Neural progenitor cell (in vitro differentiated cells): ENCODE measurements at regions not wholly inside any gene's neighbourhood (a gene's known extent, or its start where the extent isn't known, plus 50 kb on each side); places are given as distances from the start of the nearest gene placed in this dataset.

Experiments used
- DNase-seq: peaks from one replicate; pipeline ENCODE4 v3.0.0-alpha.2; 2016; ENCODE audit warnings: low spot score
- H2AFZ ChIP-seq: fragments of 200-600 bp; sonication (generic); replicated peaks from 2 replicates; pipeline ENCODE4 v1.6.1; 2016; ENCODE audit warnings: antibody characterized with exemption
- H3F3A ChIP-seq: fragments of 200-600 bp; sonication (generic); 2 replicates; pipeline ENCODE4 v1.6.1; 2016; ENCODE audit warnings: antibody characterized with exemption, low read depth
- H3K27ac ChIP-seq: fragments of 200-600 bp; sonication (generic); 2 replicates; pipeline ENCODE4 v1.5.1; 2016; ENCODE audit warnings: mild to moderate bottlenecking
- H3K27me3 ChIP-seq: fragments of 200-600 bp; sonication (generic); 2 replicates; pipeline ENCODE4 v1.6.1; 2016; ENCODE audit warnings: mild to moderate bottlenecking, moderate library complexity
- H3K36me3 ChIP-seq: fragments of 200-600 bp; sonication (generic); 2 replicates; pipeline ENCODE4 v1.5.1; 2016
- H3K4me1 ChIP-seq: fragments of 200-600 bp; sonication (generic); 2 replicates; pipeline ENCODE4 v1.6.1; 2016; ENCODE audit warnings: mixed run types
- H3K4me2 ChIP-seq: fragments of 200-600 bp; sonication (generic); 2 replicates; pipeline ENCODE4 v1.6.1; 2016
- H3K4me3 ChIP-seq: fragments of 200-600 bp; sonication (generic); 2 replicates; pipeline ENCODE4 v1.5.1; 2016
- H3K79me2 ChIP-seq: fragments of 200-600 bp; sonication (generic); 2 replicates; pipeline ENCODE4 v1.6.1; 2016; ENCODE audit warnings: low read depth
- H3K9ac ChIP-seq: fragments of 200-600 bp; sonication (generic); 2 replicates; pipeline ENCODE4 v1.6.1; 2016
- H3K9me3 ChIP-seq: fragments of 200-600 bp; sonication (generic); 2 replicates; pipeline ENCODE4 v1.5.1; 2016; ENCODE audit warnings: low read depth
- H4K20me1 ChIP-seq: fragments of 200-600 bp; sonication (generic); 2 replicates; pipeline ENCODE4 v1.6.1; 2016; ENCODE audit warnings: low read depth
- H3K27ac Mint-ChIP-seq: 3 replicates; pipeline ENCODE4 v1.8.0; 2021; ENCODE audit warnings: mixed read lengths
- H3K27me3 Mint-ChIP-seq: 2 replicates; pipeline ENCODE4 v1.8.0; 2022; ENCODE audit warnings: low read depth, mild to moderate bottlenecking, inconsistent platforms, moderate library complexity, mixed read lengths; ENCODE audit not compliant: insufficient read depth
- H3K36me3 Mint-ChIP-seq: 3 replicates; pipeline ENCODE4 v1.8.0; 2021; ENCODE audit warnings: mixed read lengths
- H3K4me1 Mint-ChIP-seq: 3 replicates; pipeline ENCODE4 v1.8.0; 2021; ENCODE audit warnings: mixed read lengths
- H3K4me3 Mint-ChIP-seq: 3 replicates; pipeline ENCODE4 v1.8.0; 2021; ENCODE audit warnings: mild to moderate bottlenecking, moderate library complexity, mixed read lengths
- H3K9me3 Mint-ChIP-seq: 3 replicates; pipeline ENCODE4 v1.8.0; 2020; ENCODE audit warnings: mixed read lengths
- CTCF ChIP-seq: fragments of 200-600 bp; sonication (generic); IDR thresholded peaks from 2 replicates; pipeline ENCODE4 v1.5.1; 2017; ENCODE audit warnings: antibody characterized with exemption, mild to moderate bottlenecking
- EZH2 ChIP-seq: fragments of 200-600 bp; sonication (generic); IDR thresholded peaks from 2 replicates; pipeline ENCODE4 v1.6.1; 2017; ENCODE audit warnings: antibody characterized with exemption, mild to moderate bottlenecking, moderate library complexity
- EZH2phosphoT487 ChIP-seq: fragments of 200-600 bp; sonication (generic); IDR thresholded peaks from 2 replicates; pipeline ENCODE4 v1.6.1; 2017; ENCODE audit warnings: antibody characterized with exemption

- Histone ChIP-seq H2AFZ (no peak overlapping the region), H3K9me3 (no peaks in the 10 kb centered on the region), H3K4me2 (no peak overlapping the region), H3K27ac (no peak overlapping the region), H3K27me3 (no peaks in the 10 kb centered on the region), H4K20me1 (no peaks in the 10 kb centered on the region), H3K4me3 (no peak overlapping the region), H3F3A (peaks cover 4% of the 10 kb centered on the region), H3K4me1 (peaks cover 25% of the 10 kb centered on the region), H3K36me3 (no peaks in the 10 kb centered on the region), H3K9ac (no peak overlapping the region), H3K79me2 (no peaks in the 10 kb centered on the region)
- Mint-ChIP-seq H3K27ac (no peak overlapping the region), H3K36me3 (no peaks in the 10 kb centered on the region), H3K4me3 (no peak overlapping the region), H3K4me1 (peaks cover 6% of the 10 kb centered on the region), H3K9me3 (no peaks in the 10 kb centered on the region), H3K27me3 (no peaks in the 10 kb centered on the region)
- DNase-seq: no peak
- TF ChIP-seq EZH2 (no peak), EZH2phosphoT487 (no peak), CTCF (no peak)
These were observed 384.5 kb downstream of the GPAT3 start for GRCh38 chr4:83920375-83920774.

- TF ChIP-seq CTCF: no peak
- no peak for TF ChIP-seq EZH2phosphoT487
- no peak for TF ChIP-seq EZH2
- peaks cover 29% of the 10 kb centered on the region for H3K4me1 ChIP-seq
- H3K4me3 Mint-ChIP-seq: no peak overlapping the region
- no peaks in the 10 kb centered on the region for H3K27me3 ChIP-seq
- H2AFZ ChIP-seq: no peak overlapping the region
- no peaks in the 10 kb centered on the region for H3K9me3 ChIP-seq
- H3K9me3 Mint-ChIP-seq: no peaks in the 10 kb centered on the region
- H3K4me1 Mint-ChIP-seq: peaks cover 6% of the 10 kb centered on the region
- no peak overlapping the region for H3K27ac ChIP-seq
- H3K4me3 ChIP-seq: no peak overlapping the region
- no peak for DNase-seq
- no peak overlapping the region for H3K9ac ChIP-seq
- no peaks in the 10 kb centered on the region for H3K36me3 Mint-ChIP-seq
- H3K27ac Mint-ChIP-seq: no peak overlapping the region
- no peaks in the 10 kb centered on the region for H4K20me1 ChIP-seq
- no peaks in the 10 kb centered on the region for H3K79me2 ChIP-seq
- H3K36me3 ChIP-seq: no peaks in the 10 kb centered on the region
- H3K4me2 ChIP-seq: no peak overlapping the region
- H3K27me3 Mint-ChIP-seq: no peaks in the 10 kb centered on the region
- H3F3A ChIP-seq: no peaks in the 10 kb centered on the region
These were observed 381.7 kb downstream of the GPAT3 start for GRCh38 chr4:83917572-83917971.

- no peak for TF ChIP-seq CTCF
- no peak for TF ChIP-seq EZH2
- no peak for TF ChIP-seq EZH2phosphoT487
- no peaks in the 10 kb centered on the region for H4K20me1 ChIP-seq
These were observed 374.8 kb downstream of the GPAT3 start for GRCh38 chr4:83910693-83911092.

GRCh38 chr4:83906561-83906960 lies 370.7 kb downstream of the GPAT3 start:
- Histone ChIP-seq H3F3A (no peaks in the 10 kb centered on the region), H3K4me1 (no peaks in the 10 kb centered on the region), H3K4me2 (no peak overlapping the region), H3K27ac (no peak overlapping the region), H2AFZ (no peak overlapping the region), H4K20me1 (no peaks in the 10 kb centered on the region), H3K27me3 (no peaks in the 10 kb centered on the region), H3K79me2 (no peaks in the 10 kb centered on the region), H3K36me3 (no peaks in the 10 kb centered on the region), H3K4me3 (no peak overlapping the region), H3K9ac (no peak overlapping the region), H3K9me3 (no peaks in the 10 kb centered on the region)
- no peak for TF ChIP-seq EZH2
- no peak for TF ChIP-seq EZH2phosphoT487
- TF ChIP-seq CTCF: no peak
- Mint-ChIP-seq H3K4me1 (peaks cover 4% of the 10 kb centered on the region), H3K27me3 (no peaks in the 10 kb centered on the region), H3K4me3 (no peak overlapping the region), H3K27ac (no peak overlapping the region), H3K36me3 (no peaks in the 10 kb centered on the region), H3K9me3 (no peaks in the 10 kb centered on the region)
- DNase-seq: no peak

More at GRCh38 chr4:83910693-83911092, 374.8 kb downstream of the GPAT3 start:
- no peak overlapping the region for H3K27ac ChIP-seq
- peak overlapping the region; percentile 22 for H2AFZ ChIP-seq
- H3K36me3 ChIP-seq: no peaks in the 10 kb centered on the region
- Mint-ChIP-seq H3K4me3 (no peak overlapping the region), H3K4me1 (peaks cover 4% of the 10 kb centered on the region), H3K36me3 (no peaks in the 10 kb centered on the region), H3K27me3 (no peaks in the 10 kb centered on the region), H3K9me3 (no peaks in the 10 kb centered on the region), H3K27ac (no peak overlapping the region)
- DNase-seq: no peak
- peaks cover 11% of the 10 kb centered on the region for H3K4me1 ChIP-seq
- no peaks in the 10 kb centered on the region for H3K9me3 ChIP-seq
- no peak overlapping the region for H3K9ac ChIP-seq
- no peaks in the 10 kb centered on the region for H3F3A ChIP-seq
- no peak overlapping the region for H3K4me3 ChIP-seq
- H3K79me2 ChIP-seq: no peaks in the 10 kb centered on the region
- H3K27me3 ChIP-seq: no peaks in the 10 kb centered on the region
- H3K4me2 ChIP-seq: no peak overlapping the region
